SKM-1 treated with dmso at 0.1 percent for 144 hours (cell line): ENCODE measurements at regions not wholly inside any gene's neighbourhood (a gene's known extent, or its start where the extent isn't known, plus 50 kb on each side); places are given as distances from the start of the nearest gene placed in this dataset.
"Not testable (repeated sequence)": the region's sequence is repeated elsewhere in the genome, so short reads cannot be mapped to it uniquely, and the experiment has no call there.

Experiments
- DNase-seq: peaks from one replicate; lab custom pipeline; 2025; ENCODE audit not compliant: unreplicated experiment; lab: John Stamatoyannopoulos, UW

DNA sequence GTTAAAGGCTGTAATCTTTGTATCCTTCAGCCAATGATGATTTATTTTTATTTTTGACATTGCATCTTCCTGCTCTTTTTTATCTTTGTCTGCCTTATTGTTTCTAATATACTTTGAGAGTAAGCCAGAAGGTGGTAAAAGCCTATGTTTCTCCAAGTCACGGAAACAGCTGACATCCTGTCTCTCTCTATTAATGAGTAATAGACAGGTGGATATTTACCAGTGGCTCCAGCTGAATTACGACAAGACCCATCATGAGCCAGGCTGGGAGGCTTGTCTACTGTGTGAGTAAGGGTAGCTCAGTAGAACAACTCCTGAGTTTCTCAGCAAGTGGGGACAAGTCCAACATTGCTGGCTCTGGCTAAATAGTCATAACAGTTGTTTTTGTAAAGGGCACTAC, 166.6 kb downstream of the NDFIP2 start:
- DNase-seq, result no peak

DNA sequence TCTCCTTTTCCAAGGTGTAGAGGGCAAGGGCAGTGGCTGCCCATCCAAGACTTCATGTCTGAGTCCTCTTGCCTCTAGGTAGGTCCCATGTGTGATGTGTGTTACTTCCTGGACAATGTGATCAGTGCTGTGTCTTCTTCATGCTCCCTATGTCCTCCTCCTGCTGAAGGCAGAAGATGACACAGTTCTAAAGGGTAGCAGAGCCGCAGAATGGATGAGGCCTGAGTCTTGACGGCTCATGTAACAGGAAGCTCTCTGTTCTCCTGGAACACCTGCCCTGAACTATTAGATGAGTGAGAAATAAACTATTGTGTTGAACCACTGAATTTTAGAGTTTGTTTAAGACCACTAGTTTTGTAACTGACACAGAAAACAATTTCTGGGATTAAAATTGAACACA, 165.9 kb downstream of the NDFIP2 start:
- DNase-seq, result no peak

DNA sequence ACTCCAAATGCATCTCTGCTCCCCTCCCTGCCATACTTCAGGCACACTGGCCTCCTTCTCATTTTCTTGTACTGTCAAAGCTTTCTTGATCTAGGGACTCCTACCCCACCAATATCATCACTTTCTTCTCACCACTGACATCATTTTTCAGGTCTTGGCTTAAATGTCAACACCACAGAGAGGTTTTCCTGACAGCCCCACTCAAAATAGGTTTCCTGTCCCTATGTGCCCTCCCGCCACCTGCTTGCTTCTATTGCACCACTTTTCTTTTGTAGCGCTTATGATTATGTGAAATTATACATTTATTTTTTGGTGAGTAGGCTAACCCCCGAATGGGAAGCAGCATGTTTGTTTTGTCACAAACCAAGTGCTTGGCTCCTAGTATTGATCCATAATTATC, 164.6 kb downstream of the NDFIP2 start:
- no peak for DNase-seq

DNA sequence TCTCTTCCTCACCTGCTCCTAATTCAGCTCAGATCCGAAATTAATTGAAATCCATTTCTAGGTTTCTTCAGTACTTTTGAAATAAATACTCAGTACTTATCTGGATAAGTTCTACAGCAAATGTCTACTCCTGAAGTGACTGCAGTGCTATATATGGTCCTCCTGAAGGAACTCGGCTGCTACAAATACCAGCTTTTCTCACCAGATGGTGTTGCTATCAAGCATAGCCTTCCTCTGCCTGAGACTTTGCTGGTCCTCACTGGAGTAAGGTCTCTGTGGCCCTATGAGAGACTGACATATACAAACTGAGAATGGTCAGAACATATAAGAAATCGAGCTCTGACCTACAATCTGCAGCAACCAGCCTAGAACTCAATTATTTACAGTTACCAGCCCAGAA, 161.6 kb downstream of the NDFIP2 start:
- DNase-seq, result no peak

DNA sequence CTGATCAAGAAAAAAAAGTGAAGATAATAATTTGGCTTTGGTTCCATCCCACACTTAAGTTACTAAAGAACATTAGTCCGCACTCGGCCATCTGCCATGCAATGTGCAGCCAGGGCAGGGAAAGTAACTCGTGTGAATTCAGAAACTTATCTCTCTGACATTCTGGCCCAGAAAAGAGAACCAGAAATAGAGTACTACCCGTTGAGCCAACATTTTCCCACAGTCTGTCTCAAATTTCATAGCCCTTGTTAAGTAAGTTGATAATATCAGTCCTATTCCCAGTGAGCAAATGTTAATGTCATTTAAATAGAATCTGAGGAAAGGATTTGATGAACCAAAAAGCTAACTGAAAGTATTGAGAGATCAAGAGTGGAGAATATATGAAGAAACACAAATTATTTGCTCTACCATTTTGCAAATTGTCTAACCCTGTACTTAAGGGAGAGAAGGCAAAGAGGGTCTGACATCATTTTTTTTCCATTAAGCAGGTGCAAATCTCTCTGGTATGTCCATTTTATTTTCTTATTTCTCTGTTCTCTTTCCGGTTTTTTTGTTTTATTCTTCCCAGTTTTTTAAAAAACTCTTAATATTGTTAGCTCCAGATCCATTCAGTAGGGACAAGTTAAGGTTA, 156.3 kb downstream of the NDFIP2 start:
- DNase-seq, result no peak

DNA sequence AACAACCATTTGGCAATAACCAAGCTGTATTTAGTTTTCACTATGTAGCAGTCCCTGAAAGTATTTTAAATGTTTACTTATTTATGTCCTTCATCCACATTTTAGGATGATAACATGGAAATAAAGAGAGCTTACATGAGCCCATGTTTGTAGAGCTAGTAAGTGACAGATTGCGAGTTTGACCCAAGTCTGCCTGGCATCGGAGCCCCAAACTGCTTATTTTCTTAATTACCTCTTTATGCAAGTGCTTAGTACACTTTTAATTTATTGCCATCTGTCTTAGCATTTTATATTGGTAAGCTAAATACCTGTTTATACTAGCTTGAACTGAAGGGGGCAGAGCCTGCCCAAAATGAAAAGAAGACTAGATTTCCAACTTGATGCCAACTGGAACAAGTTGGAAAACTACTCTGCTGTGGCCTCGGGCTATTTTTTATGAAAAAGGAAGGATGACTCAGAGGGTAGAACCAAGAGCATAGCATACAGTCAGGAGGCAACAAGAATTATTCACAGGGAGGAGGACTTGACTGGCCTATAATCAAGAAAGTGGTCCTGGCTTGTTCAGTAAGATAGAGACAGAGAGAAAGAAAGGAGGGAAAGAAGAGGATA, 150.2 kb downstream of the NDFIP2 start:
- DNase-seq, result no peak

DNA sequence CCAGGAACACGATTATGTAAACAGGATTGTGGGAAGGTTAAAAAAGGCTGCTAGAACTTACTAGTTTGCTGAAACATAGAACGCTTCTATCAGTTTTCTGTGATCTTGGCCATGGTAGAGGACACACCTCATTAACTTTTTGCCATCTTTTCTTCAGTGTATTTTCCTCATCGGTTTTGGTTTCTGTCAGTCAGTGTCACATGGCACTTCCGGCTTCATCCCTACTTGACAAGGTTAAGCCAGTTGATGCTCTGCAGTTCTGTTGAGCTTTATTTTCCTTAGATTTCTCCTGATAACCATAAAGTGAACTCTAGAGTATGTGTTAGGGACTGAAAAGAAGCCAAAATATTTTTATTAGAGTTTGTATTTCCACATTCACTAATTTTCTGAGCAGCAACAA, 147.5 kb downstream of the NDFIP2 start:
- no peak for DNase-seq

DNA sequence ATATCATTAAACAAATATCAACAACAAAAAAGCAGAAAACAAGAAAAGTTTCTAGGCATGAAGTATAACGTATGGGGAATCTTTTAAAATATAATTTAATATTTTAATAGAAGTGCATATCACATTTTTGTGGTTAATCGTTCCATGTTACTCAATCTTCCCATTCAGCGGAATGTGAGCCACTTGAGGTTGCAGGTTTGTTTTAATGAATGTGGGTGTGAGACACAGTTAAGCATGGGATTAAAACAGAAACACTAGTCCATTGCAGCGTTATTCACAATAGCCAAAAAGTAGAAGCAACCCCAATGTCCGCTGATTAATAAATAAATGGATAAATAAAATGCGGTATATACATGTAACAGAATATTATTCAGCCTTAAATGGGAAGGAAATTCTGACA, 146.0 kb downstream of the NDFIP2 start:
- no peak for DNase-seq

DNA sequence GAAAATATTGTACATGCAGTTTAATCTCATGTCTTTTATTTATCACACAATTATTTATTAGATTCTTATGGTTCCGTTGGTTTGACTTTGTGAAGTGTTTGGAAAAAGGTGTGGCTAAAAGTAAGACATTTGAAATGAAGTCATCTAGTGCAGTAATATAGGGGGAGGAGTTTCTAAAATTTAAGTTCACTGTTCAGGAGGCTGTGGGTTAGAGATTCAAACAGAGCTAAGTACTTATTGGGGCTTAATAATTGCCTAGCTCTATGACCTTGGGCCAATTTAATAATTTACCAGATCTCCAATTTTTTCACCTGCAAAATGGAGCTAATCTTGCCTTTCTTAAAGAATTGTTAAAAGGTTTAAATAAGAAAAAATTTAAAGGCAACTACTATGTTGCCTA, 144.6 kb downstream of the NDFIP2 start:
- DNase-seq, result no peak

DNA sequence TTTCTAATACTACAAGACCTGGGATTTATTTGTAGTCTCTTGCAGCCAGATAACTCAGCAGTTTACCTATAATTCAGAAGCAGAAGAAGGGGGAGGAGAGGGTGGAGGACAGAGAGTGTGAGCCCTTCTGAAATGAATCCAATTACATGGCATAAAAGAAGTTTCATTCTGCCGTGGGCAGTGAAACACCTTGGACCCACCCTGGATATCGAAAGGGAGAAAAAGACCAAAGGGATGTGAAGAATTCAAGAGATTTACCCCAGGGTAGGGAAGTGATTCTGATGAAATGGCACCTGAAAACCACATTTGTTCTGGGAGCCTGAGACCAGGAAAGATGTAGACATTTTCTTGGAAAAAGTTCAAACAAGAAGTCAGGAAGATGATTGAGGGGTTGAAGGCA, 140.9 kb downstream of the NDFIP2 start:
- DNase-seq, result no peak

DNA sequence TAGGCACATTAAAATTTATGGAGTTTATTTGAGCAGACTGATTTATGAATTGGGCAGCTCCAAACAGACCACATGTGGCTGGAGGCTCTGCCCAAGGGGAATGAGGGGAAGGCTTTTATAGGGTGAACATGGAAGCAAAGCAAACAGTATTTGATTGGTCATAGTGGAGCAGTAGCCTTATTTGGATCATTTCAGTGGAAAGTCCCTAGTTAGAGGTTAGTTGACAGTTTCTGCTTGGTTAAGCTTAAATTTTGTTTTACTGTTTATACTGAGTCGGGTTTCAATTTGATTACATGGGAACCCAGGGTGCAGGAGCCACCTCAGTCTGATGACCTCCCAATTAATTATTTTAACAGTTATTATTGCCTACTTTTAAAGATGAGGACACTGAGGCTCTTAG, 140.5 kb downstream of the NDFIP2 start:
- DNase-seq, result no peak

DNA sequence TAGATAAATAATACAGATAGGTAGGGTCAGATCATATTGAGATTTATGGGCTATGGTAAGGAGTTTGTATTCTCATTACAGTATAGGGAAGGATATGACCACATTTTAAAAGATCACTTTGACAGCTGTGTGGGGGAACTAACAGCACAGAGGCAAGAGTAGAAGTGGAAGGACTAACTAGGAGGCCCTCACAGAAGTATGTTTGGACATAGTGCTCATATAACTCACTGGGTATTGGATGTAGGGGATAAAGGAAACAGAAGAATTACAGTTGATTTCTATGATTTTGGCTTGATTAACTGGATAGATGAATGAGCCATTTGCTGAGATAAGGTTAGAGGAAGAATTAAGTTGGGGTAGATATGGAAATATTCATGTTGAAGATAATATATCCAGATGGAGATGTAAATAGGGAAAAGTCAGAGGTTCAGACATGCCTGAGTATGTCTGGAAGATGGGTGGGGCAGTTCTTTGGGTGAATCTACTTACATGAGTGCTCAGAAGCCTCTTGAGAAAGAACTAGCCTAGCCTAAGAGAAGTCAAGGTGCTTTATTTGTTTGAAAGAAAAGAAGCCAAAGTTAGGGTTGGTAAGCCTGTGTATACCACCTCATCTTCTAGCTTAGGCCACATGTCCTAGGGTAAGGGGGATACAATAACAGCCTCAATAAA, 133.4 kb downstream of the NDFIP2 start:
- no peak for DNase-seq

DNA sequence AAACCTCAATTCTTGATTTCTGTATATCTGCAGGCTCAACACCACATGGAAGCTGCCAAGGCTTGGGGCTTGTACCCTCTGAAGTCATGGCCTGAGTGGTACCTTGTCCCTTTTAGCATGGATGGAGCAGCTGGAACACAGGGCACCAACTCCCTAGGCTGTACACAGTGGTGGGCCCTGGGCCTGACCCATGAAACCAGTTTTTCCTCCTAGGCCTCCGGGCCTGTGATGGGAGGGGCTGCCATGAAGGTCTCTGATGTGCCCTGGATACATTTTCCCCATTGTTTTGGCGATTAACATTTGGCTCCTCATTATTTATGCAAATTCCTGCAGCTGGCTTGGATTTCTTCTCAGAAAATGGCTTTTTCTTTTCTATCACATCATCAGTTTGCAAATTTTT, 131.6 kb downstream of the NDFIP2 start:
- no peak for DNase-seq

DNA sequence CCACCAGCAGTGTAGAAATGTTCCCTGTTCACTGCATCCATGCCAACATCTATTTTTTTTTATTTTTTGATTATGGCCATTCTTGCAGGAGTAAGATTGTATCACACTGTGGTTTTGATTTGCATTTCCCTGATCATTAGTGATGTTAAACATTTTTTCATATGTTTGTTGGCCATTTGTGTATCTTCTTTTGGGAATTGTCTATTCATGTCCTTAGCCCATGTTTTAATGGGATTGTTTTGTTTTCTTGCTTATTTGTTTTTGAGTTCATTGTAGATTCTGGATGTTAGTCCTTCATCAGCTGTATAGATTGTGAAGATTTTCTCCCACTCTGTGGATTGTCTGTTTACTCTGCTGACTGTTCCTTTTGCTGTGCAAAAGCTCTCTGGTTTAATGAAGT, 126.9 kb downstream of the NDFIP2 start:
- DNase-seq, result not testable (repeated sequence)
